GF-D8 (cell line): ENCODE measurements at regions not wholly inside any gene's neighbourhood (a gene's known extent, or its start where the extent isn't known, plus 50 kb on each side); places are given as distances from the start of the nearest gene placed in this dataset.
"Not testable (repeated sequence)": the region's sequence is repeated elsewhere in the genome, so short reads cannot be mapped to it uniquely, and the experiment has no call there.

Source experiments
- DNase-seq: peaks from one replicate; lab custom pipeline; 2025; lab: John Stamatoyannopoulos, UW

DNA sequence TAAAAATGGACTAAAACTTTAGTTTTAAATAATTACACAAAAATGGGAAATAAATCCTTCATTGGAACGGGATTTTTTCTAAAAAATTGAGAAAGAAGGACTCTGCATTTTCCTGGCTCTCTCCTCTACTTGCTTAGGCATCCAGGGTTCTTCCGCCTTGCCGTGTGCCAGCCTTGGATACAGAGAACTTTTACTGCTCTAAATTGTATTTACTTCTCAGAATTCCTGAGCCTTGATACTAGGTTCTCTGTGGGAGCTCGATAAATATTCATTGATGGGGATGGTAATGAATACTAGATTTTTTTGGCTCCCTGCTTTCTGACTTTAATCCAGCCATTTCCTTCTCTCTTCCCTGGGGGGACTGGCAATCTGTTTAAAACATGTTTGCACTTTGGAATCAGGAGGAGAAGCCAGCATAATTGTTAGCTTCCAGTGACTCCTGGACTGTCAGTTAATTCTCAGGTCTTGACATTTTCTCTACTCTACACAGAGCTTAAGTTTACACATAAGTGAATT lies 746.1 kb upstream of the LRRTM1 start:
- no peak for DNase-seq

DNA sequence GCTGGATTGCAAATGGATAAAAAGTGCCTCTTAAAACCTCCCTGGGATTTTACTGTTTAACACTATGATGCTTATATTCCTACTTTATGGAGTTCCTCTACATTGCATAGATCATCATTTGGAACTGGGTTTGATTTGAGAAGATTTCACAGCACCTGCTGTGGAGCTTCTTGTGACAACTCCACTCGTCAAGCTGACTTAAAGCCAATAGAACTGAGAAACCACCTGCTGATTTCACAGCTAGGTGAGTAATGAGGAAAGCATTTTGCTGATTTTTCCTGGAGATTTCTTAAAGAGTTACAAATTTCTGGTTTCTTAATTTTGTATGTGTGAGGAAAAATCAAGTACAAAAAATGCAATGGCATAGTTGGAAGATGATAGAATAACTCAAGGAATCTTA lies 739.1 kb upstream of the LRRTM1 start:
- no peak for DNase-seq

DNA sequence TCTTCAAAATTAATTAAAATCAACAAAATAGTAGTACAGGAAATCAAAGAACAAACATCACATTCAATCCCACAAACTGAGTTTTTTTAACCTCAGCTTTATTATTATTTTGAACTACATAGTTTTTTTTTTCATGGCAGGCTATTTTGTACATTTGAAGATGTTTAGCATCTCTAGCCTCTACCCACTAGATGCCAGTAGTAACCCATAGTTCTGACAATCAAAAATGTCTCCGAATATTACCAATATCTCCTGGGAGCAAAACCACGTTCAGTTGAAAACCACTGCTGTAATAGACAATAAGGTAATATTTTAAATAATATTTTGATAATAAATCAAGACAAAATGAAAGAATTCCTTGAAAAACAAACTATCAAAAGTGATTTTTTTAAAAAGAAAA lies 702.6 kb upstream of the LRRTM1 start:
- no peak for DNase-seq

DNA sequence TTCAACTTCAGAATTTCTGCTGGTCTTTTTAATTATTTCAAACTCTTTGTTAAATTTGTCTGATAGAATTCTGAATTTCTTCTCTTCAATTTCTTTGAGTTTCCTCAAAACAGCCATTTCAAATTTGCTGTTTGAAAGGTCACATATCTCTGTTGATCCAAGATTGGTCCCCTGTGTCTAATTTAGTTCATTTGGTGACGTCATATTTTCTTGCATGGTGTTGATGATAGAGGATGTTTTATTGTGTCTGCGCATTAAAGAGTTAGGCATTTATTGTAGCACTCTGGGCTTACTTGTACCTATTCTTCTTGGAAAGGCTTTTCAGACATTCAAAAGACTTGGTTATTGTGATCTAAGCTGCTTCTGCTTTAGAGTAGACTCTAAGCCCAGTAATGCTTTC lies 698.4 kb upstream of the LRRTM1 start:
- no peak for DNase-seq

DNA sequence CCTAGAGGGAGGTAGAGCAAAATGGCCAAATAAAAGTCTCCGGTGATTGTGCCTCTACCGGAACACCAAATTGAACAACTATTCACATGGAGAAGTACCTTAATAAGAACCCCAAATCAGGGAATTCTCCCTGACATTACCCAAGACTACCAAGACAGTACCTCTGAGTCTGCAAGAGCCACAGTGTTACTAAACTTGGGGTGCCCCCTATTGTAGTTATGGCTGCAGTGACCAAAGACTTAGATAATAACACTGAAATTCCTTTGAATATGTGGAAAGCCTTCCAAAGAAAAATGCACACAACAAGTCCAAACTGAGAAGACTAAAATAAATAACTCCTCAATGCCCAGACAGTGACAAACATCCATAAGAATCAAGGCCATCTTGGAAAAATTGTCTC lies 682.9 kb upstream of the LRRTM1 start:
- DNase-seq = no peak

DNA sequence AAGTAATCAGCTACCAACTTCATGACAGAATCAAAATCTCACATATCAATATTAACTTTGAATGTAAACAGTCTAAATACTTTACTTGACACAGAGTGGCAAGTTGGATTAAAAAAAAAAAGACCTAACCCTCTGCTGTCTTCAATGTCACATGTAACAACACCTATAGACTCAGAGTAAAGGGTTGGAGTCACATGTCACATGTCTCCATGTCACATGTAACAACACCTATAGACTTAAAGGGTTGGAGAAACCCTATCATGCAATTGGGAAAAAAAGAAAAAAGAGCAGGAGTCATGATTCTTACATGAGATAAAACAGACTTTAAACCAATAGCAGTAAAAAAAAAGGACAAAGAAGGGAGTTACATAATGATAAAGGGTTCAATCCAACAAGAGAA lies 665.3 kb upstream of the LRRTM1 start:
- no peak for DNase-seq

DNA sequence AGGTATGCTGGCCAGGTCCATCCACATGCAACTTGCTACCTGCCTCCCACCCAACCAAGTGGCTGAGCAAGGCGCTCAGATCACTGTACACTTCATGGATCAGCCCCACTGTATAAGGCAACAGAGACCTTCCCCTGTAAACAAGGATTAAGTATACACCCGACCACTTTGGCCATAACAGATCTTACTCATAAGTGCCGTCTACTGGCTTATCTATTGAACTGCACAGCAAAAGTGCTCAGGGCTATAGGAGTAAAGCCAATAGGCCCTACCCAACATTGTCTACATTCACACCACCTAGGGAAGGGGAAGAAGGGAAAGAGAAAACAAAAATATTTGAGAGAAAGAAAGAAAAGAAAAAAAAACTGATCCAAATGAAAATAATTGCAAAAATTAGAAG lies 663.9 kb upstream of the LRRTM1 start:
- DNase-seq = no peak

DNA sequence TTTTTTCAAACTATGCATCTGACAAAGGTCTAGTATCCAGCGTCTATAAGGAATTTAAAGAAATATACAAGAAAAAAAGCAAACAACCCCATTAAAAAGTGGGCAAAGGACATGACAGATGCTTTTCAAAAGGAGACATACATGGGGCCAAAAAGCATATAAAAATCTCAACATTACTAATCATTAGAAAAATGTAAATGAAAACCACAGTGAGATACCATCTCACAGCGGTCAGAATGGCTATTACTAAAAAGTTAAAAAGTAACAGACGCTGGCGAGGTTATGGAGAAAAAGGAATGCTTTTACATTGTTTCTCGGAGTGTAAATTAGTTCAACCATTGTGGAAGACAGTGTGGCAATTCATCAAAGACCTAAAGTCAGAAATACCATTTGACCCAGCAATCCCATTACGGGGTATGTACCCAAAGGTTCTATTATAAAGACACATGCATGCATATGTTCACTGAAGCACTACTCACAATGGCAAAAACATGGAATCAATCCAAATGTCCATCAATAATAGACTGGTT lies 643.1 kb upstream of the LRRTM1 start:
- DNase-seq = no peak

DNA sequence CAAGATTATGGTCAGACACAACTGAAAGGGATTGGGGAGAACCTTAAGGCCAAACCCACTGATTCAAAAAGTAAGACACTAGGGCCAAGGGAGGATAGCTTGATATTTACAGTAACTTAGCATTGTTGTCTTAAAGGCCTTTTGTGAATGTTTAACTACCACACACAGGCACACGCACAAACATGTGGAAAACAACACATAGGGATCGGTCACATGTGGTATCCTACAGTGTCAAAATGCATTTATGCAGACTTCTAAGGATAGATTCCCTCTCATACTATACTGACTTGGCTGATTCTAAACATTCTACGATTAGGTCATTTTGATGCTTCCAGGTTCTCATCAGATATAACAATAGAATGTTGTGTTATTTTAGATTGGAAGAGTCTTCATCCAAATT lies 638.9 kb upstream of the LRRTM1 start:
- no peak for DNase-seq

DNA sequence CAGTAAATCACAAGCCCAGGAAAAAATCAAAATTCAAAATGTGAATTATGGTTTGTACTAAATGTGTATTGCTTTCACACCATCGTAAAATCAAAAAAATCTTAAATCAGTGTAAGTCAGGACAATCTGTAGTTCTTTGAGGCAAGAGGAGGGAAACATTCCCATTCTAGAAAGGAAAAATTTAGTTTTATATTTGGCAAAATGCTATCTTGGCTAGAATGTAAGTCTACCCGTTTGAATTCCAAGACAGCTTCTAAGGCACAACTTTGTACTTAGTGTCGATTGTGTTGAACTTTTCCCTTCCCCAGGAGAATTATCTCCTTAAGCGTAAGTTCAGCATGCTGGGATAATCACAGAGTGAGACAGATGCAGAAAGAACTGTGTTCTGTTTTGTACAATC lies 638.2 kb upstream of the LRRTM1 start:
- DNase-seq = no peak

DNA sequence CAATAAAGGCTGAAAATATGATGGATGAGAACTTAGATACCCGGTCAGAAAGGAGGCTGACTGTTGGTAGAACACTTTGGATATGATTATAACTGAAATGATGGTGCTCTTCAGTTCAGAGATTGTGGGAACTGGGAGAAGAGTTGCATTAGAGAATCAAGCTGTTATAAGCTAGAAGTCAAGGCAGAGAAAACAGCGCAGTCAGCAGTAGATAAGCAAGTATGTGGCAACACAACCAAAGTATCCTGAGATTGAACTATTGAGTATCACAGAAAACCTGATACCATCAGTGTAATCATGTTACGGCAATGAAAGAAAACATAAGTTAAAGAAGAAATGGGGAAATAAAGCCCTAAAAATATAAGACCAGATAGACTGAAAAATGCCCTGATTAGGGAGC lies 633.9 kb upstream of the LRRTM1 start:
- no peak for DNase-seq

DNA sequence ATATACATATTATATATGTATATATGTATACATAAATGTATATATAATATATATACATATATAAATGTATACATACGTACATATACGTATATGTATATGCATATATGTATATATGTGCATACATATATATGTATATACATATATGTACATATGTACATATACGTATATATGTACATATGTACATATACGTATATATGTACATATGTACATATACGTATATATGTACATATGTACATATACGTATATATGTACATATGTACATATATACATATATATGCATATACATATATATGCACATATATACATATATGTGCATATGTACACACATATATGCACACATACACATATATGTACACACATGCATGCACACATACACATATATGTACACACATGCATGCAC lies 627.3 kb upstream of the LRRTM1 start:
- DNase-seq = not testable (repeated sequence)

DNA sequence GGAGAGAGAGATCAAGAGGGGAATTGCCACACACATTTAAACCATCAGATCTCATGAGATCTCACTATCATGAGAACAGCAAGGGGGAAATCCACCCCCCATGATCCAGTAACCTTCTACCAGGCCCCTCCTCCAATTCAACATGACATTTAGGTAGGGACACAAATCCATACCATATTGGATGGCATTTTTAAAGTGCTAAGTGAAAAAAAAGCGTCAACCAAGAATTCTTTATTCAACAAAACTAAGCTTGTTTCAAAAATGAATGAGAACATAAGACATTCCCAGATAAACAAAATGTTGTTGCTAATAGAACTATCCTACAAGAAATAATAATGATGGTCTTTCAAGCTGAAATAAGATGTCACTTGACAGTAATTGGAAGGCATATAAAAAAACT lies 626.2 kb upstream of the LRRTM1 start:
- DNase-seq = no peak

DNA sequence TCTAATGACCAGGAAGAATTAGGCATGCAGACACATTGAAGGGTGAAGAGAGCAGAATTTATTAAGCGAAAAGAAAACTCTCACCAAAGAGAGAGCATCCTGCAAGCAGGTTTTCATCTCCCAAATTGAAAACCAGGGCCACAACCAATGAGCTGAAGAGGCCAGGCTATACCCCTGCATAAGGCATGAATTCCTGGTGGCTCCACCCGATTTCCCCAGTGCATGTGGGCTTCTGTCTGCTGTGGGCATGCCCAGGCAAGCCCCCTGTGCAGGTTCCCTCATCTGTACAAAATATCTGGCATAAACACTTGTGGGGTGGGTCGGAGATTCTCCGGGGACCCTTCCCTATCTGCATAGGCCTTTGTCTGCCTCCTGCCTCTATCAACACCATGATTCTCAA lies 621.6 kb upstream of the LRRTM1 start:
- no peak for DNase-seq

DNA sequence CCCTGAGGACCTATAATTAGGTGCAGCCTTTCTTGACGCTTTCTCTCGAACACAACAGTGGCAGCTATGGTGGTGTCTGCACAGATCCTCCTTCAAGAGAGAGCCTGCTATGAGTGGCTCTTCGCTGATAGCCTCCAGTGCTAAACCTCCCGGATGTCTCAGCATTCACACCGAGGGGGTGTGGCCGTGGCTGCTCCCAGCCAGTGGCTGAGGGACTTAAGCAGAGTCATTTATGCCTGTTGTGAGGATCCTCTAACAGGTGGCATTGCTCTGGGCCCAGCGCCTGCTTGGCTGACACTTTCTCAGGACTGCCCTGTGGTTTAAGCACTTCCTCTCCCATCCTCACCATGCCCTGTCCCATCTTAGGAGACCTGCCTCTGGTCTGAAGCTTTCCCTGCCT lies 592.0 kb upstream of the LRRTM1 start:
- no peak for DNase-seq

DNA sequence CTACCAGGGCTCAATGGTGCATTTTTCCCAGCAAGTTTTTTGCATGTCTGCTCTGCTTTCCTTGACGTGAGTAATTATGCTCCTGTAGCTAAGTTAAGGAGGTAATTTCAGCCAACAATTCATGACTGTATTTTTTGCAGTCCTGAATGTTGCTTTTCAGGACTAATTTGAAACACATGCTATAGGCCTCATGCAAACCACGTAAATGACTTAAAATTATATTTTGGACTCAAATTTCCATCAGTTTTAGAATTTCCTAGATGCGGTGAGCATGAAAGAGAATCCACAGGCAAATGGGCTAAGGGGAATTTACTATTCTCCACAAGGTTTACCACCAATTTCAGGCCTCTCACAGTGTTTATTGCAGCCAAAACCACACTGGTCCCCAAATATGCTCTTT lies 589.9 kb upstream of the LRRTM1 start:
- no peak for DNase-seq

DNA sequence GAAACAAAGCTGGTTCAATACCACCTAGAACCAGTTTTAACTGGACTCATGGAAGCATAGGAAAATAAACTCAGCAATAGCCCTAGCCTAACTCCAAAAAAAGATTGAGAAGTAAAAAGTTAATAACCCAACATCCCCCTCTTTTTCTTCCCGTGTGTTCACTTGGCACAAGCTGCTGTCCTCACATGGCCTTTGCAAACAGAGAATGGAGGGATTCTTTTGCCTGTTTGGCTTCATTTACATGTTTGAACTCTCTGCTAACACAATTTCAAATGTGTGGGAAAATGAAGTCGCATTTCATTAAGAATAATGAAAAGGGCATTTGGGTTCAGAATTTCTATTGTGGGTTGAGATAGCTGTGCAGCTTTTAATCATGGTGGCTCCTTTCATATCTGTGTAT lies 589.2 kb upstream of the LRRTM1 start:
- no peak for DNase-seq

DNA sequence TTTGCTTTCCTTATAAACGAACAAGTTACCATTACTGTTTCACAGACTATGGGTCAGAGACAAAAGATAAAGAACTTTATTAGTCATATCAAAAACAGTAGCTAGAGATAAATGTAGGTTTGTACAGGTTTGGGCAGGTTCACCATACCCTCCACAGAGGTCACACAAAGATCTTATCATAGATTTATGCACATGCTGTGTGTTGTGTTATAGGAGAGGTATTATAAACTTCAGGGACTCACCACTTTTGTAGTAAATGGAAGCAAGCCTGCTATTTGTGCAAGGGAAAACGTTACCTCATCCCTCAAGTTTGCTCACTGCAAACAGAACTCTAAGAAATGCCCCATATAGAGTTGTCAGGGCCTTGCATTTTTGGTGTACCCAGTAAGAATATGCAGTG lies 584.5 kb upstream of the LRRTM1 start:
- no peak for DNase-seq

DNA sequence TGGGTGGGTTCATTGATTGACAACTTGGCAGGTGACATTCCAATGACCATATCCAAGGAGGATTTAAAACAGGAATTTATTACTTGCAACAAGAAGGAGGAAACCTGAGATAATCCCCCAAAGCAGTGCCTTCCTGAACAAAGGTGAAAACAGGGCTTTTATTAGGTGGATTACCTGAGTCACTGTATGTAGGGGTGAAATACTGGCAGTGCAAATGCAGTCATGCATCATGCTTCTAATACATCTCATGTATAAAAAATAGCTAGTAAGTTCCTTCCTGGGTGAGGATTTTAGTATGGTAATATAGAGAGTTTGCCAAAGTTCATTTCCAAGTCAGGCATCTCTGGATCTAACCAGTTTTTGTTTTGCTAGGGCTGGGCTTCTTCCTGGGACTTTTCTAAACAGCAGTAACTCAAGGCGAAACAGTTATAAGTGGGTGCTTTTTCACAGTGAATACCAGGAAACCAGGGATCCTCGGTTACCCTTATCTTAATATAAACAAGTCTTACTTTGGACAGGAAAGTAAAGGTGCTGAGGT lies 583.4 kb upstream of the LRRTM1 start:
- DNase-seq = no peak

DNA sequence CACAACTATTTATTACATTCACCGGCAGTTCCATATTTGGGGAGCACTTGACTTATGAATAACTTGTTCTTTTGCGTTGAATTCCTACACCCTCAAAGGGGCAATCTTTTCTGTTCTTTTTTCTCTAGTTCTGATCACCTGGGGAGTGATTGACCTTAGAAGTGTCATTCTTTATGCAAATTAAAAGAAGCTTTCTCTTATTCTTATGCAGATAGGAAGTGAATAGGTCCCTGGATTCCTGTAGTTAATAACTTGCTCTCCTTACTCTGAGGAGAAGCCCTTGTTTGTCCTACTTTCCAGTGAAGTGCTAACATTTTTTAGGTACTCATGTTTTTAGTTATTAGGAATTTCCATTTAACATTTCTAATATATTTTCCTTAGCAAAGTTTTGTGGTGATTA lies 569.8 kb upstream of the LRRTM1 start:
- no peak for DNase-seq

DNA sequence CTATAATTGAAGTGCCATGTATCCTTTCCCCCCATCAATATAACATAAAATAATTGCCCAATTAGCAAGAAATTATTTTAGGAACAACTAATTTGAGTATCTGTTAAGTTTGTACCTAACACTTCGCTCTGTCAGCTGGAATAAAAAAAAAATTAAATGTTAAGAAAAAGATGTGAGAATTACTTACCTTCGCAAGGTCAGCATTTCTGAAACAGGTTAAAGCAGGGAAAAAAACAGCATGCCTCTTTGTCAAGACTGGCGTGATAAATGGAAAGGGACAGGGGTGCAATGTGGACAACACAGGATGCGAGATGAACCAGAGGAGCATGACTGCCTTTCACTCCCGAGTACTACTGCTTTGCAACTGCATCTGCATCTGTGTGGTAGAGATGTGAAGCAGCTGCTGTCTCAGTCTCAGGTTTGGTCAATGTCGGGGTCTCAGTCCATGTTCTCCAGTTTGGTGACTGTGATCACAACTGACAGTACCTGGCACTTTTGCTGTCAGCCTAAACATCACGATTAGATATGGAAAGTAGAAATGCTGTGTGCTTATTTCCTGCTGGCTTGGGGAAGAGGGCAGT lies 565.4 kb upstream of the LRRTM1 start:
- no peak for DNase-seq

DNA sequence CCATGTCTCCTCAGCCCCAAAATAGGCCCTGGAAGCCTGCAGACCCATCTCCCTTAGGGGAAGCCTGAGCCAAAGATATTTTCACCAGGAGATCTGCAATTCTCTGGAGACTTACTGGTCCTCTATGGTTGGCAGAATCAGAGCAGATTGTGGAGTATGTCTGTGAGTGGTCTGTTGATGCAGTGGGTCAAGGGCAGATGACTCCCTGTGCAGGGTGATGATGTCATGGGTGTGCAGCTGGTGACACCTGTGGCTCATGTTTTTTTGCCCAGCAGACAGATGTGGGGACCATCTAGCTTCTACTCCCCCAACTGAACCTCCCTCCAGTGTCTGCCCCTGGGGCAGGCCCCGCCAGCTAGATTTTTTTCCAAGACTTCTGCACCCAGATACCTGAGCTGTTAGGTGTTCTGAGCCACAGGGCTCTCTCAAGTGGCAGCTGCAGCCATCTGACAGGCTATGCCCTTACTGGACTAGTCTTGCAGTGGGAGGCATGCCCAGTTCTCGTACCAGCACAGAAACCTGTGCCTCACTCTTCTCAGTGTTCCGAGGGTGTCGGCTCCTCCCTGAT lies 558.7 kb upstream of the LRRTM1 start:
- no peak for DNase-seq

DNA sequence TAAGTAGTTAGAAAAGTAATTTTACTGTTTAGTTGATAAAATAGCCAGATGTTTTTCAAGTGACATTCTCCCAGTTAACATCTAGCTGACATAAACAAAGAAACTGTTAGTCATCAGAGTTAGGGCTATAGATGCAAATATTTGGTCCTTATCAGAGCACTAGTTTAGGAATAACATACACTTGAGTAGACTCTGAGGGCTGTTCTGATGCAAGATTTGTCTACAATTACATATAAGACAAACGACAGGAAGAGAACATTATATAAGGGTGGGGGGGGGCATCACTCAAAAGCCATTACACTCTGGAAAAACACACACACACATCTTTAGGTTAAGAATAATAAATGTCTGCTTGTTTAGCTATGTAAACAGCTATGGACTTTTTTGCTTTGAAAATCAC lies 554.4 kb upstream of the LRRTM1 start:
- DNase-seq = no peak

DNA sequence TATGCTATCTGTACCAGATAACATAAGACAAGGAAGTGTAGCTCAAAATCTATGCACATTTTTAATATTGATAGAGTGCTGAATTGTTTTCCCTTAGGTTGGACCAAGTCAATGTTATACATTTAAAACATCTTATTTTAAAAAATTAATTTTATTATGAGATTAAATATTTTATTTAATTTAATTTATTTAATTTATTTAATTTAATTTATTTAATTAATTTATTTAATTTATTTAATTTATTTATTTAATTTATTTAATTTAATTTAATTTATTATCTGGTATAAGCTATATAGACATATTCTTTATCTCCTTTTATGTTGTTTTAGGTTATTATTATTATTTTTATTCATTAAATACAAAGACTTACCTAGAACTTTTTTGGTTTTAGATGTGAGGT lies 551.7 kb upstream of the LRRTM1 start:
- no peak for DNase-seq
